ENCODE measurements at regions not wholly inside any gene's neighbourhood (a gene's known extent, or its start where the extent isn't known, plus 50 kb on each side); places are given as distances from the start of the nearest gene placed in this dataset.

GRCh38 chr13:26965952-26966700, 205.5 kb downstream of the USP12 start:
- DNase-seq = peak; percentile 79

- no peak for DNase-seq
Measured at GRCh38 chr13:26964278-26965250, 204.0 kb upstream of the GPR12 start.

GRCh38 chr13:26962671-26963070, 202.1 kb upstream of the GPR12 start:
- DNase-seq = no peak

- DNase-seq = no peak
Measured at GRCh38 chr13:26961890-26962615, 201.5 kb upstream of the GPR12 start.

- no peak for DNase-seq
Measured at GRCh38 chr13:26957182-26957581, 196.6 kb upstream of the GPR12 start.

GRCh38 chr13:26956522-26957142, 196.0 kb upstream of the GPR12 start:
- no peak for DNase-seq

GRCh38 chr13:26954976-26955375, 194.4 kb upstream of the GPR12 start:
- no peak for DNase-seq

- no peak for DNase-seq
Measured at GRCh38 chr13:26953291-26953690, 192.7 kb upstream of the GPR12 start.

- no peak for DNase-seq
Measured at GRCh38 chr13:26952551-26953143, 192.1 kb upstream of the GPR12 start.

GRCh38 chr13:26951581-26952177, 191.1 kb upstream of the GPR12 start:
- DNase-seq = no peak

- no peak for DNase-seq
Measured at GRCh38 chr13:26950968-26951367, 190.4 kb upstream of the GPR12 start.

GRCh38 chr13:26950546-26950945, 190.0 kb upstream of the GPR12 start:
- no peak for DNase-seq

- DNase-seq = no peak
Measured at GRCh38 chr13:26949701-26950502, 189.3 kb upstream of the GPR12 start.

GRCh38 chr13:26948353-26948752, 187.8 kb upstream of the GPR12 start:
- DNase-seq = no peak

GRCh38 chr13:26946684-26947343, 186.2 kb upstream of the GPR12 start:
- DNase-seq = peak; percentile 52

GRCh38 chr13:26943748-26944147, 183.2 kb upstream of the GPR12 start:
- no peak for DNase-seq

GRCh38 chr13:26942184-26942583, 181.6 kb upstream of the GPR12 start:
- no peak for DNase-seq

GRCh38 chr13:26941345-26942174, 181.0 kb upstream of the GPR12 start:
- no peak for DNase-seq

- DNase-seq = no peak
Measured at GRCh38 chr13:26934096-26934495, 173.5 kb upstream of the GPR12 start.

- no peak for DNase-seq
Measured at GRCh38 chr13:26932465-26932864, 171.9 kb upstream of the GPR12 start.

All from retina (tissue), 1 donor.